H1 (cell line): ENCODE measurements at regions not wholly inside any gene's neighbourhood (a gene's known extent, or its start where the extent isn't known, plus 50 kb on each side); places are given as distances from the start of the nearest gene placed in this dataset.

ENCODE experiments used
- BRCA1 ChIP-seq: IDR thresholded peaks from 2 replicates; pipeline ENCODE4 v1.6.1; 2012; ENCODE audit warnings: low read depth, low read length, improper control_type of control experiment
- CHD2 ChIP-seq: IDR thresholded peaks from 2 replicates; pipeline ENCODE4 v1.6.1; 2012; ENCODE audit warnings: low read length, improper control_type of control experiment
- CREB1 ChIP-seq: IDR thresholded peaks from 2 replicates; pipeline ENCODE4 v1.6.1; 2012; ENCODE audit warnings: inconsistent platforms
- CTCF ChIP-seq, 3 experiments: IDR thresholded peaks; 1 replicate in 2 of 3; 2 replicates in 1 of 3; pipeline versions ENCODE4 v1.5.1 to v1.6.1; 2011; ENCODE audit warnings: low read length in 3 of 3, mild to moderate bottlenecking in 3 of 3, inconsistent platforms in 2 of 3, low read depth in 1 of 3, moderate library complexity in 1 of 3; ENCODE audit not compliant: insufficient read depth in 1 of 3; ENCODE audit errors: control extremely low read depth in 1 of 3
- POLR2AphosphoS5 ChIP-seq: IDR thresholded peaks from 2 replicates; pipeline ENCODE4 v1.6.1; 2011; ENCODE audit warnings: low read depth, low read length
- RFX5 ChIP-seq: IDR thresholded peaks from 2 replicates; pipeline ENCODE4 v1.6.1; 2011; ENCODE audit warnings: low read depth, low read length, improper control_type of control experiment, borderline replicate concordance

- TF ChIP-seq CREB1, result no peak
- TF ChIP-seq CTCF (IDR thresholded peaks at IDR 0.05; ENCODE audit: control extremely low read depth in 1 of 3, insufficient read depth in 1 of 3, low read depth in 1 of 3, low read length in 3 of 3), result no peak
- no peak for TF ChIP-seq BRCA1
- no peak for TF ChIP-seq CHD2
- no peak for TF ChIP-seq POLR2AphosphoS5
- TF ChIP-seq RFX5, result no peak
These were observed 508.8 kb upstream of the PTCHD4 start for GRCh38 chr6:48619771-48620170.
